HUES6 (cell line): ENCODE measurements at regions not wholly inside any gene's neighbourhood (a gene's known extent, or its start where the extent isn't known, plus 50 kb on each side); places are given as distances from the start of the nearest gene placed in this dataset.

Experiments used
- H3K27ac ChIP-seq: 2 replicates; pipeline ENCODE4 v1.7.0; 2013; ENCODE audit warnings: low read depth, mild to moderate bottlenecking, low read length, inconsistent platforms
- H3K27me3 ChIP-seq: 2 replicates; pipeline ENCODE4 v1.6.1; 2013; ENCODE audit warnings: low read length; ENCODE audit not compliant: control insufficient read depth, insufficient read depth
- H3K36me3 ChIP-seq: 2 replicates; pipeline ENCODE4 v1.6.1; 2013; ENCODE audit warnings: low read length; ENCODE audit not compliant: control insufficient read depth, insufficient read depth
- H3K4me1 ChIP-seq: 2 replicates; pipeline ENCODE4 v1.6.1; 2013; ENCODE audit warnings: low read length; ENCODE audit not compliant: control insufficient read depth, insufficient read depth
- H3K4me3 ChIP-seq: 2 replicates; pipeline ENCODE4 v1.5.1; 2013; ENCODE audit warnings: low read depth, low read length
- H3K9ac ChIP-seq: one replicate; pipeline ENCODE4 v1.6.1; 2013; ENCODE audit warnings: mild to moderate bottlenecking, low read length
- H3K9me3 ChIP-seq: 2 replicates; pipeline ENCODE4 v1.6.1; 2013; ENCODE audit warnings: low read depth, low read length; ENCODE audit not compliant: control insufficient read depth, insufficient read depth

DNA sequence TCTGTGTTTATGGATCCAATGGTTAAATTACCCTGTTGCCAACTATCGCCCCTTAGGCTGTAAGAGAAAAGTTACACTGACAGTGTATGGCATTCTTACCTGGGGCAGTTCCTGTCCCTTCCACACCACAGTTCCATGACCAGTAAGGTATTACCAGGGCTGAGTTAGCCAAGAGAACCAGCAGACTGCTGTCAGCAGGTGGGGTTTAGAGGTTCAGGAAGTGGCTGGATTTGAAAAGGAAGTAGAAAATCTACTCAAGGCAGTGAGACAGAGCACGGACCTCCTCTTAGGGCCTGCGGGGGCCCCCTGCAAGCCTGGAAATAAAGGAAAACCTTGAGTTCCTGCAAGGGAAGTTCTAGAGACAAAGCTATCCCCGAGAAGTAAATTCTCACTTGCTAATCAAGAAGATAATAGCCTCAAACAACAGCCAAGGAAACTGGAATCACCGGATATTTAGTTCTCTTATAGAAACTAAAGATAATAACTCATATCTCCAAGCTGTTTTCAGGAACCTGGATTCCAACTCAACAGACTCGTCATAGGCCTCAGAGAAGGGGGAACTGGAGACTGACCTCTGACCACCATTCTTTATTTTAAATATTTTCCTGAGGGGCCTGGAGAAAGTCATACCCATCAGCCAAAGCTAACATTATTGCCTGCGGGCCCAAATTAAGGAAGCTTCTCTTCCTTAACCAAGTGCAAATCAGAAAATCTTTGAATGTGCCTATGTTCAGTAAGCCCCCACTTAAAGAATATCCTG lies 161.7 kb downstream of the ANXA2 start:
- Histone ChIP-seq H3K4me1 (peaks cover 4% of the 10 kb centered on the region; the same call in 1 of the 2 replicates), H3K36me3 (no peaks in the 10 kb centered on the region), H3K9ac (no peak overlapping the region), H3K9me3 (no peaks in the 10 kb centered on the region), H3K4me3 (no peak overlapping the region), H3K27me3 (no peaks in the 10 kb centered on the region), H3K27ac (no peak overlapping the region)

DNA sequence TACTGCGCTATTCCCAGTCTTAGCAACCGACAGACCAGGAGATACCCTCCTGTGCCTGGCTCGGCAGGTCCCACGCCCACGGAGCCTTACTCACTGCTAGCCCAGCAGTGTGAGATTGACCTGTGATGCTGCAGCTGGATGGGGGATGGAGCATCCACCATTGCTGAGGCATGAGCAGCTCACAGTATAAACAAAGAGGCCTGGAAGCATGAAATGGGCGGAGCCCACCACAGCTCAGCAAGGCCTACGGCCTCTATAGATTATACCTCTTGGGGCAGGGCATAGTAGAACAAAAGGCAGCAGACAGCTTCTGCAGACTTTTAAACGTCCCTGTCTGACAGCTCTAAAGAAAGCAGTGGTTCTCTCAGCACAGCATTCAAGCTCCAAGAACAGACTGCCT lies 160.3 kb downstream of the ANXA2 start:
- Histone ChIP-seq H3K27ac (no peak overlapping the region), H3K4me3 (no peak overlapping the region), H3K4me1 (peaks cover 4% of the 10 kb centered on the region; the same call in 1 of the 2 replicates), H3K9me3 (no peaks in the 10 kb centered on the region), H3K9ac (no peak overlapping the region), H3K27me3 (no peaks in the 10 kb centered on the region), H3K36me3 (no peaks in the 10 kb centered on the region)

DNA sequence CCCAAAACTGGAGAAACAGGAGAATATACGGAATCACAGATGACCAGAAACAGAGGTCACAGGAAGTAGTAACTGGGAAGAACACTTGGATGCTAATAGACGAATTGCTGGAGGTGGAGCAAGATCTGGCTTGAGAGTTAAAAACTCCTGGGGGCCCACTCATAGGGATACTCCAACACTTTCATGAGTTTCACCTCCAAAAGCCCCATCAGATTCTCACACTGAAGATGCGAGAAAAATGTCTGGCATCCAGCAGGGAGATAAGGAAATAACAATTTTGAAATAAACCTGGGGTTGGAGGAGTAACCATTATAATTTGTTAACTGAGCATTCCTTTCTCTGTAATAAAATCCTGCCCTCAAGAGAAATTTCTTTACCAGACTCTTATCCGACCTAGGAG lies 154.0 kb downstream of the ANXA2 start:
- H3K9ac ChIP-seq: no peak overlapping the region
- no peaks in the 10 kb centered on the region for H3K27me3 ChIP-seq
- H3K4me1 ChIP-seq: no peaks in the 10 kb centered on the region
- H3K36me3 ChIP-seq: no peaks in the 10 kb centered on the region
- no peak overlapping the region for H3K27ac ChIP-seq
- H3K4me3 ChIP-seq: no peak overlapping the region
- H3K9me3 ChIP-seq: no peaks in the 10 kb centered on the region

DNA sequence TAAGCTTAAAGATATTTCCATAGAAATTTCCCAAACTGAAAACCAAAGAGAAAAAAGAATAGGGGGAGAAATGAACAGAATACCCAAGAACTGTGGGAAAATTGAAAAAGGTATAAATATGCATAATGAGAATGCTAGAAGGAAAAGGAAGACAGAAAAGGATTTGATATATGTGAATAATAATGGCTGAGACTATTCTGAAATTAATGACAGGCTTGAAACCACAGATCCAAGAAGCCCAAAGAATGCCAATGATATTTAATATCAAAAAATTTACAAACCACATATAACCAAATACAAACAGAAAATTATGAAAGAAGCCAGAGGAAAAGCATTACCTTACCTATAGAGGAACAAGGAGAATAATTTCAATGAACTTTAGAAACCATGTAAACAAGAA lies 153.0 kb downstream of the ANXA2 start:
- Histone ChIP-seq H3K27ac (no peak overlapping the region), H3K4me3 (no peak overlapping the region), H3K36me3 (no peaks in the 10 kb centered on the region), H3K4me1 (no peaks in the 10 kb centered on the region), H3K27me3 (no peaks in the 10 kb centered on the region), H3K9me3 (no peaks in the 10 kb centered on the region), H3K9ac (no peak overlapping the region)

DNA sequence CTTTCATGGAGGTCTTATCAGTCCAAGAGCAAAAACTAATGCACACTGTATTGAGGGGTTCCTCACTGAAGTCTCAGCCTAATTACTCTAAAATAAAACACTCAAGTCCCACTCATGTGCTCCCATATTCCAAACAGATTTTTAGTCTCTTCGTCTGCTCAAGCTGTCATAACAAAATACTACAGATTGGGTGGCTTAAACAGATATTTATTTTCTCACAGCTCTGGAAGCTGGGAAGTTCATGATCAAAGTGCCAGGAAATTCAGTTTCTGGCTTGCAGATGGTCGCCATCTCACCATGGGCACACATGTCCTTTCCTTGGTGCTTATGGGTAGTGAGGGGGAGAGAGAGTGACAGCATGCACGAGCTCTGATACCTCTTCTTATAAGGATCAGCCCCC lies 147.5 kb downstream of the ANXA2 start:
- Histone ChIP-seq H3K9me3 (no peaks in the 10 kb centered on the region), H3K4me1 (no peaks in the 10 kb centered on the region), H3K36me3 (no peaks in the 10 kb centered on the region), H3K4me3 (no peak overlapping the region), H3K27ac (no peak overlapping the region), H3K27me3 (no peaks in the 10 kb centered on the region), H3K9ac (no peak overlapping the region)

DNA sequence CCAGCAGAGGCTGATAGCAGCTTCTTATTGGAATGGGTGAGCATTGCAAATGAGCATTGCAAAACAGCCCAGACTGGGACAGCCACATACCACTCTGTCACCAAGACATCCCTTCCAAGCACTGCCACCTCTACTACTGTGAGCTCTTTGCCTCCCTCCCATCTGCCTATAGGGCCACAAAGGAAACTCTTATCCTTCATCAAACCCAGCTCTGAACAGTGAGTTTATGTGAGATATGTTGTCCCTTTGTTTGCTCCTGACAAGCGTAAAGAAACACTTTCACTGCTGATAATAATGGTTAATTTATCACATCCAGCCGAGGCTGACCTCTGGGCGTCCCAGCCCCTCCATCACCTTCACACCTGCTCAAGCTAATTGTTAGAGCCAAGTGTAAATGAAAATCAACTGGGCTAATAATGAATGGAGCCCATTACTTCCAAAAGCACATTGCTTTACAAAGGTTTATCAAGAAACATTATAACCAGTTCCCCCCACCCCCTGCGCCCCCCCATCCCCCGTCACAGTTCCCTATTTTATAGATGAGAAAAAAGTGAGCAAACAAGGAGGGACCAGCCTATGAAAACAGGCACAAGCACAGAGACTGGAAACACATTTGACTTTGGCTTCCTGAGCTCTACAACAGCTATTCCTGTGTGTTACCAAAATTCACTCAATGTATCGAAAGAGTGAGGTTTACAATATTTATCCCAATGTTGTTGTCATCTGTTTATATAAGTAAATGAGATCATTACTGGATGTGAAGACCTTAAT lies 146.3 kb downstream of the ANXA2 start:
- Histone ChIP-seq H3K27me3 (no peaks in the 10 kb centered on the region), H3K9me3 (no peaks in the 10 kb centered on the region), H3K27ac (no peak overlapping the region), H3K36me3 (no peaks in the 10 kb centered on the region), H3K4me1 (no peaks in the 10 kb centered on the region), H3K9ac (no peak overlapping the region), H3K4me3 (no peak overlapping the region)

DNA sequence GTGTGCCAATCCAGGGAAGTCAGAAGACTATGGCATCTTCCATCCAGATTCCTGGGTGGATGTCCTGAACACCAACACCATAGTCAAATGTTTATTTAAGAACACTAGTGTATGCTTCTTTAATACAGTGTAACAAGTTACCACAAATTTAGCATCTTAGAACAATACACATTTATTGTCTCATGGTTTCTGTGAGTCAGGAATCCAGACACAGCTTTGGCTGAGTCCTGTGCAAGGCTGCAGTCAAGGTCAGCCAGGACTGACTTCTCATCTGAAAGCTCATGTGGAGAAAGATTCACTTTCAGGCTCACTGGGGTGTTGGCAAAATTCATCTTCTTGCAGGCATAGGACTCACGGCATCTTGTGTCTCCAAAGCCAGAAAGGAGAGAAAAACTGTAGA lies 143.4 kb downstream of the ANXA2 start:
- no peaks in the 10 kb centered on the region for H3K36me3 ChIP-seq
- H3K27me3 ChIP-seq: no peaks in the 10 kb centered on the region
- no peak overlapping the region for H3K9ac ChIP-seq
- H3K4me3 ChIP-seq: no peak overlapping the region
- H3K27ac ChIP-seq: no peak overlapping the region
- H3K9me3 ChIP-seq: no peaks in the 10 kb centered on the region
- no peaks in the 10 kb centered on the region for H3K4me1 ChIP-seq

DNA sequence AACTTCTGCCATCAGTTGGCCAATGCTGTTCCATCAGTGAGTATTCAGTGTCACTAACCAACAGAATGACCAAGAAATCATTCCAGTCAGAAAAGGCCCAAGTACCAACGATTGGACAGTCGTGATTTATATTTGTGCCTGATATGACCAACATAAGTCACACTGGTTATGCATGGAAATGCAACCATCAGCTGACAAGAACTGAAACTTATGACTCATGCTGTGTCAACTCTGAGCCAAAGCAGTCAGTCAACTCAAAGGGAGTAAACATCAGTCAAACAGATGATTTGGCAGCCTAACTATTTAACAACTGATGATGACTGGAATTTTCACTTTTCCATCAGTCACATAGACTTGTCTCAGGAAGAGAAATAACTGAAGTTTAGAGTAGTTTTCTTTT lies 142.4 kb downstream of the ANXA2 start:
- H3K36me3 ChIP-seq: no peaks in the 10 kb centered on the region
- no peaks in the 10 kb centered on the region for H3K27me3 ChIP-seq
- no peaks in the 10 kb centered on the region for H3K9me3 ChIP-seq
- no peak overlapping the region for H3K4me3 ChIP-seq
- no peak overlapping the region for H3K9ac ChIP-seq
- no peak overlapping the region for H3K27ac ChIP-seq
- no peaks in the 10 kb centered on the region for H3K4me1 ChIP-seq

DNA sequence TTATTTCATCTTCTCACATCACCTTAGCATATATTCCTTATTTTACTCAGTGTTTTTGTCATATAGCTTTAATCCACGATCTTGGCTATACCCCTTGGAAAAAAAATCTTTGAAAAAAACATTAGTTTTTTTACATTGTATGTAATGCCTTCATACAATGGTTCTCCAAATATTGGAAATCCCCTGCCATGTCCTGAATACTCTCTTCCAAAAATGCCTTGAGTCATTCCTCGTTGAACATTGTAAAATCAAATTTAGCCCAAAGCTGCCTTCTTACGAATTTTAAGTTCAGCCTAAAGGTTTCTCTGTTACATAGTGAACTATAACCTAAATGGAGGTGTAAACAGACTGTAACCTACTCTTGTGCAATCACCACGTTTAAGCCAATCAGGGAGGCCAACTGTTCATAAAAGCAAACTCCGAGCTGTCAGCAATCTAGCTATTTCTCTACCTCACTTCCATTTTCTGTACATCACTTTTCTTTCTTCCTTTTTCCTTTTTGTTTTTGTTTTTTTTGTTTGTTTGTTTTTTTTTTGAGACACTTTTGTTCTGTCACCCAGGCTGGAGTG lies 140.1 kb downstream of the ANXA2 start:
- H3K27ac ChIP-seq: no peak overlapping the region
- H3K4me1 ChIP-seq: no peaks in the 10 kb centered on the region
- no peaks in the 10 kb centered on the region for H3K27me3 ChIP-seq

DNA sequence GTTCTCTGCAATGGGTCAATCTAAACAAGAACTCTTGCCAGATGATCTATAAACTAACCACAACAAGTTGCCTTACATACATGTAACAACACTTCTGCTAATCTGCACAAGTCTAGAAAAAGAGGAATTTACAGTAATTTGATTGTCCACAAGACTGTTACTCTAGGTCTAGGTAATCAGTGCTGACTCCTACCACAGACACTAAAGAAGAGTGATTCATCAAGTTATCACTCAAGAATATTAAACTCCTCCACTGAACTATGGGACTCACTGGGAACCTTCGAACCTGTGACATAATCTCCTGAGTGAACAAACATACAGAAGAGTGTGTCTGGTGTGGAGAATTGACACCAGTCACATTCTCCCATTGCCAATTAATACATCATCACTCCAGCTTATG lies 138.3 kb downstream of the ANXA2 start:
- no peaks in the 10 kb centered on the region for H3K27me3 ChIP-seq
- no peak overlapping the region for H3K27ac ChIP-seq
- no peaks in the 10 kb centered on the region for H3K36me3 ChIP-seq
- no peak overlapping the region for H3K9ac ChIP-seq
- no peaks in the 10 kb centered on the region for H3K9me3 ChIP-seq
- H3K4me1 ChIP-seq: no peaks in the 10 kb centered on the region
- H3K4me3 ChIP-seq: no peak overlapping the region

More for the DNA sequence above, 140.1 kb downstream of the ANXA2 start:
- no peak overlapping the region for H3K9ac ChIP-seq
- no peak overlapping the region for H3K4me3 ChIP-seq
- H3K9me3 ChIP-seq: no peaks in the 10 kb centered on the region
- no peaks in the 10 kb centered on the region for H3K36me3 ChIP-seq

DNA sequence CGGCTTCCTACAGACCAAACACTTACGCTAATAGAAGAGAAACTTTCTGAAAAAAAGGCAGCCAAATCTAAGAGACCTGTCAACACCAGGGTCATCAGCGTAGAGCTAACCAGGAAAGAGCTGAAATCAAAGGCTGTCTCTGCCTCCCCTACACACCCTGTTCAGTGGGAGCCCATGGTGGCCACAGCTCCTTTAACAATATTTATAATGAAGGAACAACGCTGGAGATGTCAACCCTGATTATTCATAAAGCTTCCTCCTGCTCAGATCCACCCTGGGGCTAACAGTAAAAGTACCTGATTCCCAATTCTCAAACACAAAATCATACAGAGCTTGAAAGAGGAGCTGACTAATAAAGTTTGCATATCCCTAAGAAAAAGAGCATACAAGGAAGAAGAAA lies 133.7 kb downstream of the ANXA2 start:
- no peaks in the 10 kb centered on the region for H3K27me3 ChIP-seq
- H3K4me3 ChIP-seq: no peak overlapping the region
- no peak overlapping the region for H3K27ac ChIP-seq
- H3K9me3 ChIP-seq: no peaks in the 10 kb centered on the region
- no peaks in the 10 kb centered on the region for H3K36me3 ChIP-seq
- H3K9ac ChIP-seq: no peak overlapping the region
- no peaks in the 10 kb centered on the region for H3K4me1 ChIP-seq
